Nephron (organoid): ENCODE measurements at regions not wholly inside any gene's neighbourhood (a gene's known extent, or its start where the extent isn't known, plus 50 kb on each side); places are given as distances from the start of the nearest gene placed in this dataset.
"Not testable (repeated sequence)": the region's sequence is repeated elsewhere in the genome, so short reads cannot be mapped to it uniquely, and the experiment has no call there.

Experiments
- H3K27ac Mint-ChIP-seq, 3 experiments: 2 replicates each; pipeline ENCODE4 v1.8.0; 2020; ENCODE audit warnings: mixed read lengths in 3 of 3, mild to moderate bottlenecking in 2 of 3, moderate library complexity in 1 of 3
- H3K27me3 Mint-ChIP-seq: 2 replicates; pipeline ENCODE4 v1.8.0; 2021; ENCODE audit warnings: low read depth, mild to moderate bottlenecking, moderate library complexity, mixed read lengths
- H3K36me3 Mint-ChIP-seq: 2 replicates; pipeline ENCODE4 v1.8.0; 2020; ENCODE audit warnings: low read depth, mixed read lengths
- H3K4me1 Mint-ChIP-seq: 2 replicates; pipeline ENCODE4 v1.8.0; 2020; ENCODE audit warnings: mixed read lengths
- H3K4me3 Mint-ChIP-seq, 3 experiments: 2 replicates each; pipeline ENCODE4 v1.8.0; 2020; ENCODE audit warnings: mild to moderate bottlenecking in 3 of 3, mixed read lengths in 3 of 3, moderate library complexity in 2 of 3
- H3K9me3 Mint-ChIP-seq: 2 replicates; pipeline ENCODE4 v1.8.0; 2020; ENCODE audit warnings: mixed read lengths
- CTCF ChIP-seq, 3 experiments: fragments of 200-600 bp; sonication (generic); IDR thresholded peaks; one replicate each; pipeline ENCODE4 v1.5.0; 2021; ENCODE audit warnings: antibody characterized with exemption in 3 of 3; ENCODE audit not compliant: unreplicated experiment in 3 of 3

- Mint-ChIP-seq H3K4me3 (peak overlapping the region; percentile 95 to 98 (median 97)), H3K9me3 (no peaks in the 10 kb centered on the region), H3K4me1 (peaks cover 36% of the 10 kb centered on the region), H3K27ac (peak overlapping the region; percentile 88 to 92 (median 90)), H3K27me3 (peaks cover 14% of the 10 kb centered on the region), H3K36me3 (no peaks in the 10 kb centered on the region)
- TF ChIP-seq CTCF (IDR thresholded peaks at IDR 0.05; ENCODE audit: unreplicated experiment in 3 of 3) = no peak
Measured at GRCh38 chr12:67068761-67069450, 200.3 kb upstream of the CAND1 start.

DNA sequence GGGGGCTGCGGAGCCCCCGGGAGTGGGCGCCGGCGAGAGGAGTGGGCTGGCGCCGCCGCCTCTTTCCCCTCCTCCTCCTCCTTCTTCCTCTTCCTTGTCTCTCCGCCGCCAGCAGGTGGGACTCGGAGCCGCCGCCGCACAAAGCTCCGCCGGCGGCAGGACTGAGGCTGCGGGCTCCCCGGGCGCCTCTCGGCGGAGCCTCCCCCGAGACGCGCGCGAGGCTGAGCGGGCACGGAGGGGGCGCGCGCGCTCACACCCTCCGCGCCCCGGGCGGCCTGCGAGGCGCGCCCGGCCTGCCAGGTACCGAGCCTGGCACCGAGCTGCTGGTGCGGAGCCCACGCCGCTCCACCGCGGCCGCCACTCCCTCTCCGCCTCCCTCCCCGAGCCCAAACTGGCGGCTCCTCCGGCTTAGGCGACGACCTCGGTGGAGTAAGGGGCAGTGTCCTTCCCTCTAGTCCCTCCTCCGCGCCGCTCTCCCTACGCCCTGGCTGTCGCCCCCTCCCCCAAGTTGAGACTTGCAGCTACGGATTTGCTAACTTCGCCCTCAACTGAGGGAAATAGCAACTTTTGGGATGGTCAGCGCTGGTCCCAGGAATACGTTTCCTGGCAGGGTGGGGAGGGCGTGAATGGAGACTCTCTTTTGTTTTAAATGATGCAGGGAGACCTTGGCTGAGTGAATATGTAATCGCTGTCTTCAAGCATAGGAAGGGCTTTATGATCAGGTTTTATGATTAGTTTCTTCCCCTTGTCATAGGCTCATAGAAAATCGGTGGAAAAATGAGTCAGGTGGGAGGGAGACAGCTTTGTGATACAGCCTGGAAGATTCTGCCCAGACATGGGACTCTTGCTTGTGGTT is 199.5 kb upstream of the CAND1 start:
- Mint-ChIP-seq H3K36me3 (no peaks in the 10 kb centered on the region), H3K27me3 (peaks cover 19% of the 10 kb centered on the region), H3K4me1 (peaks cover 36% of the 10 kb centered on the region), H3K27ac (peak overlapping the region; percentile 71 to 90 (median 90)), H3K4me3 (peak overlapping the region; percentile 88 to 90 (median 89)), H3K9me3 (no peaks in the 10 kb centered on the region)
- TF ChIP-seq CTCF (IDR thresholded peaks at IDR 0.05; ENCODE audit: unreplicated experiment in 3 of 3) = peak in 2 of 3 experiments; percentile 20 to 23

DNA sequence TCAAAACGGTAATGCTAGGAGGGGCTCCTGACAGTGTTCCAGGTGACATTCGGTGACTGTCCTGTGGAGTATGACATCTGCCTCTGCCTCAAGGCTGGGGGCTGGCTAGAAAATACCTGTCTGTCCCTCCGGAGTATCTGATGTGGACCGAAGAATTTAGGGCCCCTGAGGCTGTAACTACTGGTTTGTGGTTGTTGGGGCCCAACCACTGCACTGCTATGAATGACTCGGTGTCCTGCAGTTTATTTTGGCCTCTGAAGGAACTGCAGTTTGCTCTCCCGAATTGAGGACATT is 198.9 kb upstream of the CAND1 start:
- H3K4me3 Mint-ChIP-seq = peak overlapping the region; percentile 88 to 90 (median 89)
- H3K27me3 Mint-ChIP-seq = peaks cover 19% of the 10 kb centered on the region
- H3K27ac Mint-ChIP-seq = peak overlapping the region; percentile 71 to 90 (median 90)
- H3K9me3 Mint-ChIP-seq = no peaks in the 10 kb centered on the region
- peaks cover 36% of the 10 kb centered on the region for H3K4me1 Mint-ChIP-seq
- H3K36me3 Mint-ChIP-seq = no peaks in the 10 kb centered on the region
- no peak for TF ChIP-seq CTCF (IDR thresholded peaks at IDR 0.05; ENCODE audit: unreplicated experiment in 3 of 3)

GRCh38 chr12:67070604-67071003 is 198.6 kb upstream of the CAND1 start:
- H3K4me1 Mint-ChIP-seq = peaks cover 36% of the 10 kb centered on the region
- peak overlapping the region; percentile 71 to 90 (median 90) for H3K27ac Mint-ChIP-seq
- H3K9me3 Mint-ChIP-seq = no peaks in the 10 kb centered on the region
- no peak for TF ChIP-seq CTCF (IDR thresholded peaks at IDR 0.05; ENCODE audit: unreplicated experiment in 3 of 3)
- no peaks in the 10 kb centered on the region for H3K36me3 Mint-ChIP-seq
- peak overlapping the region; percentile 88 to 90 (median 89) for H3K4me3 Mint-ChIP-seq
- peaks cover 19% of the 10 kb centered on the region for H3K27me3 Mint-ChIP-seq

- not testable (repeated sequence) for H3K36me3 Mint-ChIP-seq, H3K9me3 Mint-ChIP-seq
- peaks cover 31% of the 10 kb centered on the region for H3K4me1 Mint-ChIP-seq
Measured at GRCh38 chr12:67072281-67072680, 196.9 kb upstream of the CAND1 start.

GRCh38 chr12:67073336-67073735 is 195.8 kb upstream of the CAND1 start:
- Mint-ChIP-seq H3K36me3 (no peaks in the 10 kb centered on the region), H3K9me3 (no peaks in the 10 kb centered on the region), H3K27me3 (peaks cover 16% of the 10 kb centered on the region), H3K4me1 (peaks cover 20% of the 10 kb centered on the region), H3K4me3 (peak overlapping the region in 1 of 3 experiments; percentile 54), H3K27ac (peak overlapping the region in 2 of 3 experiments; percentile 48 to 86)
- no peak for TF ChIP-seq CTCF (IDR thresholded peaks at IDR 0.05; ENCODE audit: unreplicated experiment in 3 of 3)

More at GRCh38 chr12:67072281-67072680, 196.9 kb upstream of the CAND1 start:
- H3K27me3 Mint-ChIP-seq = peaks cover 19% of the 10 kb centered on the region
- not testable (repeated sequence) for H3K27ac Mint-ChIP-seq
- H3K4me3 Mint-ChIP-seq = peak overlapping the region in 1 of 3 experiments; percentile 9
